ELF-1 (cell line): ENCODE measurements at regions not wholly inside any gene's neighbourhood (a gene's known extent, or its start where the extent isn't known, plus 50 kb on each side); places are given as distances from the start of the nearest gene placed in this dataset.
"Not testable (repeated sequence)": the region's sequence is repeated elsewhere in the genome, so short reads cannot be mapped to it uniquely, and the experiment has no call there.

Experiments used
- DNase-seq: peaks from one replicate; pipeline ENCODE4 v3.0.0-alpha.2; 2016; ENCODE audit warnings: low read depth, low spot score

GRCh38 chr6:164827537-164827936, 481.9 kb downstream of the C6orf118 start:
- no peak for DNase-seq

GRCh38 chr6:164826831-164827468, 482.5 kb downstream of the C6orf118 start:
- no peak for DNase-seq

GRCh38 chr6:164825386-164825785, 484.0 kb downstream of the C6orf118 start:
- no peak for DNase-seq

- DNase-seq, result no peak
Observed at GRCh38 chr6:164817662-164818061, 491.7 kb downstream of the C6orf118 start.

- DNase-seq, result no peak
Observed at GRCh38 chr6:164812706-164813105, 496.7 kb downstream of the C6orf118 start.

GRCh38 chr6:164807125-164807524, 502.3 kb downstream of the C6orf118 start:
- no peak for DNase-seq

GRCh38 chr6:164795056-164795815, 514.2 kb downstream of the C6orf118 start:
- DNase-seq, result no peak

- DNase-seq, result no peak
Observed at GRCh38 chr6:164792666-164793065, 516.7 kb downstream of the C6orf118 start.

GRCh38 chr6:164791498-164791897, 517.9 kb downstream of the C6orf118 start:
- no peak for DNase-seq

- no peak for DNase-seq
Observed at GRCh38 chr6:164763788-164764187, 545.6 kb downstream of the C6orf118 start.

GRCh38 chr6:164757451-164757850, 552.0 kb downstream of the C6orf118 start:
- DNase-seq, result no peak

GRCh38 chr6:164756723-164757122, 552.7 kb downstream of the C6orf118 start:
- DNase-seq, result no peak

GRCh38 chr6:164756142-164756541, 553.3 kb downstream of the C6orf118 start:
- DNase-seq, result no peak

- DNase-seq, result no peak
Observed at GRCh38 chr6:164753517-164753916, 555.9 kb downstream of the C6orf118 start.

GRCh38 chr6:164751395-164751794, 558.0 kb downstream of the C6orf118 start:
- no peak for DNase-seq

- no peak for DNase-seq
Observed at GRCh38 chr6:164750128-164750527, 559.3 kb downstream of the C6orf118 start.

- no peak for DNase-seq
Observed at GRCh38 chr6:164749221-164750064, 560.0 kb downstream of the C6orf118 start.

- DNase-seq, result no peak
Observed at GRCh38 chr6:164744301-164744700, 565.1 kb downstream of the C6orf118 start.

- no peak for DNase-seq
Observed at GRCh38 chr6:164741938-164742451, 567.4 kb downstream of the C6orf118 start.

- DNase-seq, result not testable (repeated sequence)
Observed at GRCh38 chr6:164736090-164736489, 573.3 kb downstream of the C6orf118 start.

GRCh38 chr6:164731539-164731938, 577.9 kb downstream of the C6orf118 start:
- no peak for DNase-seq

- DNase-seq, result no peak
Observed at GRCh38 chr6:164721460-164721859, 587.9 kb downstream of the C6orf118 start.
